HCT116 (cell line): ENCODE measurements at regions not wholly inside any gene's neighbourhood (a gene's known extent, or its start where the extent isn't known, plus 50 kb on each side); places are given as distances from the start of the nearest gene placed in this dataset.

ENCODE experiments used
- ATAC-seq: fragments of 200-7000 bp; cut with Tn5 transposase; 2 replicates; pipeline ENCODE4 v1.9.1; 2020; ENCODE audit warnings: mild to moderate bottlenecking, moderate library complexity
- BruUV-seq: library from RNA; stranded (reverse); fragments of 400-500 nt; replicated peaks from 2 replicates; lab custom pipeline; 2021; lab: Mats Ljungman, UMichigan
- CTCF ChIA-PET: fragments of 300-600 bp; sonication (Branson Sonifier 250); formaldehyde crosslinking; loops from one replicate; lab custom pipeline; 2021; ENCODE audit warnings: antibody characterized with exemption; lab: Charles Lee
- POLR2A ChIA-PET: fragments of 300-600, 350-600 bp; sonication (Branson Sonifier 250); formaldehyde crosslinking; loops from one replicate; lab custom pipeline; 2021; ENCODE audit warnings: antibody characterized with exemption; lab: Charles Lee
- RAD21 ChIA-PET, 2 experiments: fragments of 300-600 bp; sonication (Branson Sonifier 250); formaldehyde crosslinking; loops; one replicate each; lab custom pipeline; 2023; ENCODE audit warnings: low total read pairs in 2 of 2; ENCODE audit not compliant: uncharacterized antibody in 2 of 2, unreplicated experiment in 2 of 2, low non-redundant PET in 1 of 2; lab: Charles Lee
- DNase-seq: peaks from one replicate; pipeline ENCODE4 v3.0.0-alpha.2; 2010; ENCODE audit warnings: low read depth, low spot score
- H2AFZ ChIP-seq: fragments of 200-600 bp; shearing (Covaris generic), sonication (generic); 2 replicates; pipeline ENCODE4 v1.6.1; 2017; ENCODE audit warnings: low read depth, mixed run types, mixed read lengths, antibody characterized with exemption, low read length; ENCODE audit not compliant: poor library complexity, severe bottlenecking
- H3K27ac ChIP-seq: 2 replicates; pipeline ENCODE4 v1.5.1; 2012; ENCODE audit warnings: low read depth, low read length
- H3K27me3 ChIP-seq: fragments of 200-600 bp; sonication (generic); 2 replicates; pipeline ENCODE4 v1.6.1; 2016; ENCODE audit warnings: mixed run types, low read length, mixed read lengths; ENCODE audit not compliant: insufficient read depth
- H3K36me3 ChIP-seq, 2 experiments: fragments of 200-500 bp in 1 of 2; fragments of 200-600 bp in 1 of 2; sonication (Bioruptor generic) in 1 of 2; sonication (generic) in 1 of 2; 2 replicates each; pipeline versions ENCODE4 v1.5.1 to v1.6.1; 2014 to 2016; ENCODE audit warnings: low read length in 2 of 2, inconsistent platforms in 1 of 2, mixed read lengths in 1 of 2, mixed run types in 1 of 2; ENCODE audit not compliant: insufficient read depth in 2 of 2, control insufficient read depth in 1 of 2
- H3K4me1 ChIP-seq, 2 experiments: fragments of 200-600 bp in 1 of 2; sonication (generic) in 1 of 2; 2 replicates each; pipeline versions ENCODE4 v1.5.1 to v1.6.1; 2012 to 2017; ENCODE audit warnings: low read length in 2 of 2, inconsistent platforms in 1 of 2, mild to moderate bottlenecking in 1 of 2, mixed read lengths in 1 of 2, mixed run types in 1 of 2, moderate library complexity in 1 of 2; ENCODE audit not compliant: insufficient read depth in 2 of 2, control insufficient read depth in 1 of 2
- H3K4me2 ChIP-seq: fragments of 200-600 bp; sonication (generic); 2 replicates; pipeline ENCODE4 v1.6.1; 2017; ENCODE audit warnings: mixed run types, low read length, mixed read lengths
- H3K4me3 ChIP-seq, 2 experiments: fragments of 200-600 bp in 1 of 2; sonication (generic) in 1 of 2; replicated peaks in 1 of 2; 2 replicates each; pipeline ENCODE4 v1.5.1; 2011 to 2016; ENCODE audit warnings: low read length in 2 of 2, control low read depth in 1 of 2, low read depth in 1 of 2, mild to moderate bottlenecking in 1 of 2, mixed read lengths in 1 of 2, mixed run types in 1 of 2
- H3K79me2 ChIP-seq: fragments of 200-600 bp; sonication (generic); 2 replicates; pipeline ENCODE4 v1.6.1; 2017; ENCODE audit warnings: mild to moderate bottlenecking, mixed run types, low read length, moderate library complexity, mixed read lengths; ENCODE audit not compliant: insufficient read depth
- H3K9ac ChIP-seq: fragments of 200-600 bp; sonication (generic); 2 replicates; pipeline ENCODE4 v1.6.1; 2016; ENCODE audit warnings: low read length, mixed read lengths
- H3K9me2 ChIP-seq: fragments of 200-600 bp; sonication (generic), shearing (Covaris generic); 2 replicates; pipeline ENCODE4 v1.6.1; 2017; ENCODE audit warnings: mixed run types, mild to moderate bottlenecking, moderate library complexity; ENCODE audit not compliant: insufficient read depth
- H3K9me3 ChIP-seq, 2 experiments: fragments of 200-500 bp in 1 of 2; fragments of 200-600 bp in 1 of 2; sonication (Bioruptor generic) in 1 of 2; sonication (generic) in 1 of 2; 2 replicates each; pipeline ENCODE4 v1.6.1; 2014 to 2017; ENCODE audit warnings: low read length in 2 of 2, mixed read lengths in 2 of 2, inconsistent platforms in 1 of 2, low read depth in 1 of 2, mild to moderate bottlenecking in 1 of 2, mixed run types in 1 of 2, moderate library complexity in 1 of 2; ENCODE audit not compliant: control insufficient read depth in 1 of 2, insufficient read depth in 1 of 2
- H4K20me1 ChIP-seq: fragments of 200-600 bp; sonication (generic), shearing (Covaris generic); 2 replicates; pipeline ENCODE4 v1.6.1; 2017; ENCODE audit warnings: mixed run types, mild to moderate bottlenecking, moderate library complexity; ENCODE audit not compliant: insufficient read depth
- FOSL1 ChIP-seq: IDR thresholded peaks from 2 replicates; pipeline ENCODE4 v1.6.1; 2012; ENCODE audit warnings: low read depth
- POLR2AphosphoS5 ChIP-seq: IDR thresholded peaks from 2 replicates; pipeline ENCODE4 v1.6.1; 2011; ENCODE audit warnings: mild to moderate bottlenecking, low read depth, low read length, moderate library complexity
- RAD21 ChIP-seq: IDR thresholded peaks from 2 replicates; pipeline ENCODE4 v1.6.1; 2012; ENCODE audit warnings: low read depth, mild to moderate bottlenecking
- REST ChIP-seq: IDR thresholded peaks from 2 replicates; pipeline ENCODE4 v1.6.1; 2012; ENCODE audit warnings: low read depth
- SRF ChIP-seq: IDR thresholded peaks from 2 replicates; pipeline ENCODE4 v1.6.1; 2012; ENCODE audit warnings: low read depth
- intact Hi-C: fragments of 100-400 bp; cut with micrococcal nuclease; formaldehyde crosslinking; loops from 2 replicates; pipeline ENCODE4 v1.10.0; 2022
- TF ChIP-seq, protein P1 (sequence below): IDR thresholded peaks from 2 replicates; pipeline ENCODE4 v1.6.1; 2012

DNA sequence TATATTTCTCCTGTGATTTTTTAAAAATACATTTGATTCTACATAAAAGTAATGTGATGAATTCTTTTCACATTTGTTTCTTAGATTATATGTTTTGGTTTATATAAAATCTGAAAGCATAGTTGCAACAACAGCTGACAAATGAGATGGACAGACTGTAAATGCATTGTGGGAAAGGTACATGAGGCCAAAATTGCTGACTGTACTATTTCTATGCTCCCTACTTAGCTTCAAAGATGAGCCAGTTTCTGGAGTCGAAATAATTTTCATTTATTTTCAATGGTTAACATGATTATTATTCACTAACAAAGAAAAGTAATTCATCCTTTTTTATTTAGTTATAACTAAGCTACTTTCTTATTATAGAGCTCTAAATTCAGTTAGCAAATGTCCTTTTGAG is 441.3 kb upstream of the CCNG1 start (continued):
- TF ChIP-seq FOSL1 = no peak

GRCh38 chr5:163005949-163006348 is 431.4 kb upstream of the CCNG1 start:
- H3K9ac ChIP-seq = no peak overlapping the region
- H3K4me3 ChIP-seq = no peak overlapping the region
- intact Hi-C loops = no loop called here
- CTCF ChIA-PET = no interaction called here
- H3K4me1 ChIP-seq = no peaks in the 10 kb centered on the region
- no peaks in the 10 kb centered on the region for H3K79me2 ChIP-seq
- POLR2A ChIA-PET = no interaction called here
- DNase-seq (no peak), ATAC-seq (no peak)
- BruUV-seq = no TSS peak
- no peaks in the 10 kb centered on the region for H3K27me3 ChIP-seq
- RAD21 ChIA-PET = no interaction called here
- no peak for TF ChIP-seq RAD21
- TF ChIP-seq POLR2AphosphoS5 = no peak
- TF ChIP-seq REST = no peak
- TF ChIP-seq, protein P1, sequence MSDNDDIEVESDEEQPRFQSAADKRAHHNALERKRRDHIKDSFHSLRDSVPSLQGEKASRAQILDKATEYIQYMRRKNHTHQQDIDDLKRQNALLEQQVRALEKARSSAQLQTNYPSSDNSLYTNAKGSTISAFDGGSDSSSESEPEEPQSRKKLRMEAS = no peak
- TF ChIP-seq SRF = no peak
- H3K9me2 ChIP-seq = no peaks in the 10 kb centered on the region
- no peaks in the 10 kb centered on the region; a peak in 1 of 4 replicates for H3K9me3 ChIP-seq
- no peaks in the 10 kb centered on the region for H4K20me1 ChIP-seq
- no peak overlapping the region for H3K27ac ChIP-seq
- H3K4me2 ChIP-seq = no peak overlapping the region
- no peak overlapping the region for H2AFZ ChIP-seq
- H3K36me3 ChIP-seq = no peaks in the 10 kb centered on the region
